Lower leg skin (tissue), 4 donors: ENCODE measurements at regions not wholly inside any gene's neighbourhood (a gene's known extent, or its start where the extent isn't known, plus 50 kb on each side); places are given as distances from the start of the nearest gene placed in this dataset.

Experiments
- DNase-seq, 2 donors: peaks; one replicate each; pipeline ENCODE4 v3.0.0-alpha.2; 2019; ENCODE audit warnings: low spot score in 2 of 2
- H3K4me3 ChIP-seq: fragments of 200-600 bp; sonication (generic); 2 replicates; pipeline ENCODE4 v1.5.1; 2017; ENCODE audit warnings: mild to moderate bottlenecking, low read depth; ENCODE audit not compliant: poor library complexity, severe bottlenecking
- POLR2A ChIP-seq, 2 donors: fragments of 450-650 bp; IDR thresholded peaks; one replicate each; pipeline ENCODE4 v1.6.1; 2016 to 2017; ENCODE audit warnings: antibody characterized with exemption in 2 of 2, mild to moderate bottlenecking in 1 of 2, moderate library complexity in 1 of 2
- WGBS, 2 donors: methylation state at CpG; one replicate each; pipeline ENCODE4 v1.1.5; 2018; 5-methylcytosine and 5-hydroxymethylcytosine counted together
- intact Hi-C: fragments of 100-400 bp; cut with DNase I; formaldehyde crosslinking; loops from one replicate; pipeline ENCODE4 v1.15.0; 2023; ENCODE audit warnings: low total_unique reads
- TF ChIP-seq, protein P1 (sequence below), 3 donors: fragments of 450-650 bp; IDR thresholded peaks; one replicate each; pipeline ENCODE4 v1.5.1; 2016; ENCODE audit warnings: antibody characterized with exemption in 3 of 3, mild to moderate bottlenecking in 3 of 3, moderate library complexity in 2 of 3

DNA sequence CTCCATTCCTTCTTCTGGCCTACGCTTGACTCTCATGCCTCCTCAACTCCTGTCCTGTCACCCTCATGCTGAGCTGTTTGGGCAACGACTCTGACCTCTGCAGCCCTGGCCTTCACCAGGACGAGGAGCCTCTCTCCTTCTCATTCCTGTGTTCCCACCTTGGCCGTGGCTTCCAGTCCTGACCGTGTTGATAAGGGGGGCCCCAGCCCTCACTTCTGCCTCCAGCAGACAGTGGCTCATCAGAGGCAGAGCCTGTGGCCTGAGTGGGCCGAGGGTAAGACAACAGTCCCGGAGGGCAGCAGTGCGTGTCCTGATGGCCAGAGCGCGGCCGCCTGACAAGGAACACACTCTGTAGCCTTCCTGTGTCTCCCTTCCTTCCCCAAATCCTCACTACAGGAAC is 61.7 kb upstream of the UBE3C start:
- intact Hi-C loops: no loop called here
- 73 to 78% methylated on average over 11 of the region's 11 CpGs for WGBS, 2 donors
- TF ChIP-seq POLR2A (IDR thresholded peaks at IDR 0.05): no peak
- TF ChIP-seq, protein P1, sequence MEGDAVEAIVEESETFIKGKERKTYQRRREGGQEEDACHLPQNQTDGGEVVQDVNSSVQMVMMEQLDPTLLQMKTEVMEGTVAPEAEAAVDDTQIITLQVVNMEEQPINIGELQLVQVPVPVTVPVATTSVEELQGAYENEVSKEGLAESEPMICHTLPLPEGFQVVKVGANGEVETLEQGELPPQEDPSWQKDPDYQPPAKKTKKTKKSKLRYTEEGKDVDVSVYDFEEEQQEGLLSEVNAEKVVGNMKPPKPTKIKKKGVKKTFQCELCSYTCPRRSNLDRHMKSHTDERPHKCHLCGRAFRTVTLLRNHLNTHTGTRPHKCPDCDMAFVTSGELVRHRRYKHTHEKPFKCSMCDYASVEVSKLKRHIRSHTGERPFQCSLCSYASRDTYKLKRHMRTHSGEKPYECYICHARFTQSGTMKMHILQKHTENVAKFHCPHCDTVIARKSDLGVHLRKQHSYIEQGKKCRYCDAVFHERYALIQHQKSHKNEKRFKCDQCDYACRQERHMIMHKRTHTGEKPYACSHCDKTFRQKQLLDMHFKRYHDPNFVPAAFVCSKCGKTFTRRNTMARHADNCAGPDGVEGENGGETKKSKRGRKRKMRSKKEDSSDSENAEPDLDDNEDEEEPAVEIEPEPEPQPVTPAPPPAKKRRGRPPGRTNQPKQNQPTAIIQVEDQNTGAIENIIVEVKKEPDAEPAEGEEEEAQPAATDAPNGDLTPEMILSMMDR (IDR thresholded peaks at IDR 0.05): no peak
- H3K4me3 ChIP-seq: no peak overlapping the region
- peak in 1 of 2 donors; percentile 42 for DNase-seq

DNA sequence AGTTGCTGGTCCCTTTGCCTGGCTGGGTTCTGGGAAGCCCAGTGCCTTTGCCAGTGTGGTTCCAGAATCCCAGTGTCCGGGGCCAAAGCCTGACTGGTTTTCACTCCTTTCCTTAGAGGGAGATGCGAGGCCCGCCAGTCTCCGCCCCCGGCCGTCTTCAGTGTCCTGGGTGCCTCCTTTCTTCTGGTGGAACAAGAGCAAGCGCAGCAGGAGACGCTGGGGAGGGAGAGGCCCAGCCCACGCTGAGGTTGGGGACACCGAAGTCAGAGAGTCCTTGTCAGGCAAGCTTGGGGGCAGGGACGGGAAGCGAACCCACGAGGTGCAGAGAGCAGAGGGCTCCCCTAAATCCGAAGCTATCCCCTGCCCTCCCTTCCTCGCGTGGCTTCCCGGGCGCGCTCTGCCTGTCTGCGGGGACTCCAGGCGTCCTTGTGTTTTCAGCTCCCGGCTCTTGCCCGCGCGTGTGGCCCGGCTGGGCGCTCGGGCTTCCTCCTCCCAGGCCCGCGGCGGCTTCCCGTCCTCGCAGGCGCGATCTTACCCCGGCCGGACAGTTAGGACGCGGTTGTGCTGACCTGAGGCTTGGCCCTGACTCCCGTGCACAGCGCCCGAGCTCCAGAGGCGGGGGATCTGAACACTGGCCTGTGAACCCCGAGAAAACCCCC is 60.6 kb upstream of the UBE3C start:
- no peak for DNase-seq
- 13 to 15% methylated on average over 38 to 39 of the region's 44 CpGs for WGBS, 2 donors
- no peak for TF ChIP-seq POLR2A (IDR thresholded peaks at IDR 0.05)
- TF ChIP-seq, protein P1 (IDR thresholded peaks at IDR 0.05): no peak
- intact Hi-C loops: no loop called here
- H3K4me3 ChIP-seq: no peak overlapping the region

DNA sequence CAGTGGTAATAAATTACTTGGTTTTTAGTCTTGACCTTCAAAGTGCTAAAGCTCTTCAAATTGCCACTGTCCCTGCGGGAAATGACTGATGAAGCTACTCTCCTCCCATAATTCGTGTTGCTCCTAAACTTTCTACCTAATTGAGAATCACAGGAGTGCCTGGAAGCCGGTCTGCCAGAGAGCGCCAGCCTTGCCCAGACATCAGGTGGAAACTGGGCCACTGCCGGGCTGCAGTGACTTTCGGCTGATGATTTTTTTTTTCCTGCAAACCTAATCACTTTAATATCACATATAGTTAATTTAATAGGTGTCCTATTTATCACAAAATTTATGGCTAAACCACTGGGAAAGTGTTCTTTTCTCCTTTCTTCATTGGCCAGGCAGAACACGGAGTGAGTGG is 59.6 kb upstream of the UBE3C start:
- DNase-seq: no peak
- intact Hi-C loops: no loop called here
- TF ChIP-seq, protein P1 (IDR thresholded peaks at IDR 0.05): no peak
- TF ChIP-seq POLR2A (IDR thresholded peaks at IDR 0.05): no peak
- no peak overlapping the region for H3K4me3 ChIP-seq
- WGBS, 2 donors: 79 to 81% methylated on average over 7 of the region's 7 CpGs

DNA sequence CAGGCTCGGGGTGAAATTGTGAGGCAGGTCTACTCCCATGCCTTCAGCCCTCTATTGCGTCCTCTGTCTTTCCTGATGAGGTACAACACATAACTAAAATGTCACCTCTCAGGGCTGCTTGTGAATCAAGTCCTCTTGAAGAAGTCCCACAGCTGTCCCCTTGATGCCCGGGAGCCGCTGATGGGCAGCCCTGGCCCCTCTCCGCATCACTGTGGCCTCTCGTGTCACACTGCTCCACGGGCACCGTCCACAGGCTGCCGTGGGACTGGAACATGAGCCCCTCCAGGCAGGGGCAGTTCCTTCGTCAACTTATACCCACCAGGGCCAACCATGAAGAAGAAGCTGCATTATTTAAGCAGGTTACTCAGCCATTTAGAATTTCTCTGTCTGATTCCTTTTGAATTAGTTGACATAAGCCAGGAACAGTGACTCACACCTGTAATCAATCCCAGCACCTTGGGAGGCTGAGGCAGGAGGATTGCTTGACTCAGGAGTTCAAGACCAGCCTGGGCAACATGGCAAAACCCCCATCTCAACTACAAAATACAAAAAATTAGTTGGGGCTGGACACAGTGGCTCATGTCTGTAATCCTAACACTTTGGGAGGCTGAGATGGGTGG is 58.5 kb upstream of the UBE3C start:
- DNase-seq: no peak
- no peak overlapping the region for H3K4me3 ChIP-seq
- TF ChIP-seq, protein P1 (IDR thresholded peaks at IDR 0.05): no peak
- TF ChIP-seq POLR2A (IDR thresholded peaks at IDR 0.05): no peak
- 88 to 93% methylated on average over 10 of the region's 10 CpGs for WGBS, 2 donors
- intact Hi-C loops: no loop called here

DNA sequence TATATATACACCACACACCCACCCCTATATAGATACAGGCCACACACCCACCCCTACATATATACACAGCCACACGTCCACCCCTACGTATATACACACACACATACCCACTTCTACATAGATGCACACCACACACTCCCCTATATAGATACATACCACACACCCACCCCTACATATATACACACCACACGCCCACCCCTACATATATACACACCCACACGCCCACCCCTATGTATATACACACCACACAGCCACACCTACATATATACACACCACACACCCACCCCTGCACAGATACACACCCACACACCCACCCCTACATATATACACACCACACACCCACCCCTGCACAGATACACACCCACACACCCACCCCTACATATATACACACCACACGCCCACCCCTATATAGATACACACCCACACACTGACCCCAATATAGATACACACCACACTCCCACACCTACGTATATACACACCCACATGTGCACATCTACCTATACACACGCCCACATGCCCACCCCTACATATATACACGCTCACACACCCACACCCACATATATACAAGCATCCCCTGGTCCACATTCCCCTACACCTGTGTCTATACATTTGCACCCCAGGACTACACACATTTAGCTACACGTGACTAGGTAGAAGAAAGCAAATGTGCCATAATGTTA is 52.1 kb upstream of the UBE3C start:
- 84 to 85% methylated on average over 9 of the region's 9 CpGs for WGBS, 2 donors
- TF ChIP-seq, protein P1 (IDR thresholded peaks at IDR 0.05): no peak
- TF ChIP-seq POLR2A (IDR thresholded peaks at IDR 0.05): no peak

More for the DNA sequence above, 52.1 kb upstream of the UBE3C start:
- DNase-seq: no peak
- intact Hi-C loops: no loop called here
- no peak overlapping the region for H3K4me3 ChIP-seq
